OCI-M2 (cell line): ENCODE measurements at regions not wholly inside any gene's neighbourhood (a gene's known extent, or its start where the extent isn't known, plus 50 kb on each side); places are given as distances from the start of the nearest gene placed in this dataset.

Source experiments
- DNase-seq: peaks from one replicate; lab custom pipeline; 2025; ENCODE audit not compliant: unreplicated experiment; lab: John Stamatoyannopoulos, UW

GRCh38 chr6:44630125-44631028 is 242.9 kb downstream of the CDC5L start:
- no peak for DNase-seq

- DNase-seq: no peak
Measured at GRCh38 chr6:44631968-44632367, 244.5 kb downstream of the CDC5L start.

- no peak for DNase-seq
Measured at GRCh38 chr6:44634321-44634720, 246.8 kb downstream of the CDC5L start.

GRCh38 chr6:44635486-44635885 is 248.0 kb downstream of the CDC5L start:
- no peak for DNase-seq

- DNase-seq: no peak
Measured at GRCh38 chr6:44636561-44637248, 249.2 kb downstream of the CDC5L start.

GRCh38 chr6:44641344-44642031 is 254.0 kb downstream of the CDC5L start:
- DNase-seq: no peak

GRCh38 chr6:44642349-44642748 is 254.8 kb downstream of the CDC5L start:
- DNase-seq: no peak

- no peak for DNase-seq
Measured at GRCh38 chr6:44642870-44643522, 255.5 kb downstream of the CDC5L start.

- DNase-seq: no peak
Measured at GRCh38 chr6:44645276-44645675, 257.8 kb downstream of the CDC5L start.

GRCh38 chr6:44646355-44646754 is 258.8 kb downstream of the CDC5L start:
- no peak for DNase-seq

- no peak for DNase-seq
Measured at GRCh38 chr6:44649365-44650025, 262.0 kb downstream of the CDC5L start.

GRCh38 chr6:44650495-44650894 is 263.0 kb downstream of the CDC5L start:
- no peak for DNase-seq

- DNase-seq: no peak
Measured at GRCh38 chr6:44650947-44651346, 263.4 kb downstream of the CDC5L start.

GRCh38 chr6:44651604-44652003 is 264.1 kb downstream of the CDC5L start:
- DNase-seq: no peak

GRCh38 chr6:44652547-44652946 is 265.0 kb downstream of the CDC5L start:
- DNase-seq: no peak

GRCh38 chr6:44653091-44653490 is 265.6 kb downstream of the CDC5L start:
- DNase-seq: no peak

- DNase-seq: no peak
Measured at GRCh38 chr6:44653761-44654218, 266.3 kb downstream of the CDC5L start.

GRCh38 chr6:44655412-44656342 is 268.2 kb downstream of the CDC5L start:
- peak; percentile 44 for DNase-seq

- no peak for DNase-seq
Measured at GRCh38 chr6:44656691-44657090, 269.2 kb downstream of the CDC5L start.
